Transverse colon (tissue), 3 donors: ENCODE measurements at regions not wholly inside any gene's neighbourhood (a gene's known extent, or its start where the extent isn't known, plus 50 kb on each side); places are given as distances from the start of the nearest gene placed in this dataset.

Source experiments
- POLR2A ChIP-seq: fragments of 450-650 bp; IDR thresholded peaks from one replicate; pipeline ENCODE4 v1.6.1; 2016; ENCODE audit warnings: antibody characterized with exemption, mild to moderate bottlenecking, moderate library complexity
- TF ChIP-seq, protein P1 (sequence below), 5 experiments: fragments of 200-600 bp in 3 of 5; fragments of 450-650 bp in 2 of 5; sonication (generic) in 3 of 5; IDR thresholded peaks; 1 replicate in 2 of 5; 2 replicates in 3 of 5; pipeline ENCODE4 v1.5.1; 2016 to 2017; ENCODE audit warnings: antibody characterized with exemption in 5 of 5, inconsistent platforms in 3 of 5, mild to moderate bottlenecking in 2 of 5, moderate library complexity in 1 of 5

DNA sequence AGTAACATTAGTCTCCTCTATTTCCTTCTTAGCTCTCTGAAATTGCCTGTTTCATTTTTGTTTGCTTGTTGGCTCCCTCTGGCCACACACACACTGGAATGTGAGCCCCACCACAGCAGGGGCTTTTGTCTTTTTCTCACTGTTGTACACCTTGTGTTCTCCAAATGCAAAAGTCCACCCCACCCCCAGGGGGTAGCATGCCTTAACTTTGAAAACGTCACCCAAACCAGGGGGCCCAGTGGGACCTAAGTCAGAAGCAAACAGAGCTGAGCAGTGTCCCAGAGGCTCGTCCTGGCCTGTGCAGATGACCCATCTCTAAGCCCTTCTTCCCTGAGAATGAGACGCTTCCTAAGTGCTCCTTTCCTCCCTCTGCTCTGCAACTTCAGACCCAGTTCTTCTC is 614.1 kb downstream of the UQCRFS1 start:
- TF ChIP-seq, protein P1, sequence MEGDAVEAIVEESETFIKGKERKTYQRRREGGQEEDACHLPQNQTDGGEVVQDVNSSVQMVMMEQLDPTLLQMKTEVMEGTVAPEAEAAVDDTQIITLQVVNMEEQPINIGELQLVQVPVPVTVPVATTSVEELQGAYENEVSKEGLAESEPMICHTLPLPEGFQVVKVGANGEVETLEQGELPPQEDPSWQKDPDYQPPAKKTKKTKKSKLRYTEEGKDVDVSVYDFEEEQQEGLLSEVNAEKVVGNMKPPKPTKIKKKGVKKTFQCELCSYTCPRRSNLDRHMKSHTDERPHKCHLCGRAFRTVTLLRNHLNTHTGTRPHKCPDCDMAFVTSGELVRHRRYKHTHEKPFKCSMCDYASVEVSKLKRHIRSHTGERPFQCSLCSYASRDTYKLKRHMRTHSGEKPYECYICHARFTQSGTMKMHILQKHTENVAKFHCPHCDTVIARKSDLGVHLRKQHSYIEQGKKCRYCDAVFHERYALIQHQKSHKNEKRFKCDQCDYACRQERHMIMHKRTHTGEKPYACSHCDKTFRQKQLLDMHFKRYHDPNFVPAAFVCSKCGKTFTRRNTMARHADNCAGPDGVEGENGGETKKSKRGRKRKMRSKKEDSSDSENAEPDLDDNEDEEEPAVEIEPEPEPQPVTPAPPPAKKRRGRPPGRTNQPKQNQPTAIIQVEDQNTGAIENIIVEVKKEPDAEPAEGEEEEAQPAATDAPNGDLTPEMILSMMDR (IDR thresholded peaks at IDR 0.05) = no peak
- TF ChIP-seq POLR2A = no peak
